NCI-H2227 treated with DMSO at 0.1 percent for 48 hours (cell line): ENCODE measurements at regions not wholly inside any gene's neighbourhood (a gene's known extent, or its start where the extent isn't known, plus 50 kb on each side); places are given as distances from the start of the nearest gene placed in this dataset.
A peak's percentile ranks its signal among the peaks of the same experiment; 100 is the strongest.
"Not testable (repeated sequence)": the region's sequence is repeated elsewhere in the genome, so short reads cannot be mapped to it uniquely, and the experiment has no call there.

Experiments used
- DNase-seq: peaks from one replicate; lab custom pipeline; 2025; lab: John Stamatoyannopoulos, UW

- DNase-seq: peak; percentile 64
These were observed 55.1 kb downstream of the CYCS start for GRCh38 chr7:25069900-25070443.

GRCh38 chr7:25068502-25069213 lies 56.4 kb downstream of the CYCS start:
- DNase-seq: no peak

- DNase-seq: no peak
These were observed 57.1 kb downstream of the CYCS start for GRCh38 chr7:25067726-25068501.

- DNase-seq: no peak
These were observed 58.8 kb downstream of the CYCS start for GRCh38 chr7:25066253-25066652.

- no peak for DNase-seq
These were observed 62.7 kb downstream of the CYCS start for GRCh38 chr7:25062380-25062779.

GRCh38 chr7:25060487-25061055 lies 64.5 kb downstream of the CYCS start:
- DNase-seq: no peak

- no peak for DNase-seq
These were observed 65.5 kb downstream of the CYCS start for GRCh38 chr7:25059576-25059975.

GRCh38 chr7:25056368-25056767 lies 68.7 kb downstream of the CYCS start:
- no peak for DNase-seq

GRCh38 chr7:25055520-25056220 lies 69.4 kb downstream of the CYCS start:
- DNase-seq: no peak

- no peak for DNase-seq
These were observed 70.1 kb downstream of the CYCS start for GRCh38 chr7:25054819-25055519.

GRCh38 chr7:25050223-25050622 lies 70.2 kb upstream of the OSBPL3 start:
- no peak for DNase-seq

- no peak for DNase-seq
These were observed 68.5 kb upstream of the OSBPL3 start for GRCh38 chr7:25048444-25048834.

GRCh38 chr7:25047571-25048443 lies 67.8 kb upstream of the OSBPL3 start:
- not testable (repeated sequence) for DNase-seq

- DNase-seq: no peak
These were observed 57.3 kb upstream of the OSBPL3 start for GRCh38 chr7:25037325-25037724.

GRCh38 chr7:25035274-25035673 lies 55.3 kb upstream of the OSBPL3 start:
- no peak for DNase-seq

- DNase-seq: no peak
These were observed 54.2 kb upstream of the OSBPL3 start for GRCh38 chr7:25034136-25034535.

GRCh38 chr7:25032774-25033743 lies 53.1 kb upstream of the OSBPL3 start:
- no peak for DNase-seq

- no peak for DNase-seq
These were observed 51.5 kb upstream of the OSBPL3 start for GRCh38 chr7:25031432-25031831.

- DNase-seq: no peak
These were observed 51.0 kb upstream of the OSBPL3 start for GRCh38 chr7:25031007-25031406.
